HG02571 (cell line): ENCODE measurements at regions not wholly inside any gene's neighbourhood (a gene's known extent, or its start where the extent isn't known, plus 50 kb on each side); places are given as distances from the start of the nearest gene placed in this dataset.
"Not testable (repeated sequence)": the region's sequence is repeated elsewhere in the genome, so short reads cannot be mapped to it uniquely, and the experiment has no call there.

Source experiments
- ATAC-seq: cut with Tn5 transposase; IDR thresholded peaks from one replicate; pipeline ENCODE4 v1.9.1; 2021; ENCODE audit warnings: mild to moderate bottlenecking, moderate library complexity; ENCODE audit not compliant: unreplicated experiment

- no peak for ATAC-seq
These were observed 87.7 kb upstream of the SLC45A1 start for GRCh38 chr1:8230292-8230621.

DNA sequence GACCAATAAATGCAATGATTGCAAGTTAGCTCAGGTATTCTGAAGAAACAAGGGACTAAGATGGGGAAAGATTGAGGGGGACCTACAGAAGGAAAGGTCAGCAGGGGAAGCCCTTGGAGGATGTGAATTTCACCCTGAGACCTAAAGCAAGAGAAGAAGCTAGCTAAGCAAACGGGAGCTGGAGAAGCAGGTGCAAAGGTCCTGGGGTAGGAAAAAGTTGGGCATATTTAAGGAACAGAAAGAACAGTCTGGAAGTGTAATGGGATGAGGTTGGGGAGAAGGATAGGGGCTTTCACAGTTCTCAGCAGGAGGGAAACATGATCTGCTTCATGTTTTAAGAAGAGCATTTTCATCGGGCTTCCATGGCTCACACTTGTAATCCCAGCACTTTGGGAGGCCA is 89.7 kb upstream of the SLC45A1 start:
- no peak for ATAC-seq

DNA sequence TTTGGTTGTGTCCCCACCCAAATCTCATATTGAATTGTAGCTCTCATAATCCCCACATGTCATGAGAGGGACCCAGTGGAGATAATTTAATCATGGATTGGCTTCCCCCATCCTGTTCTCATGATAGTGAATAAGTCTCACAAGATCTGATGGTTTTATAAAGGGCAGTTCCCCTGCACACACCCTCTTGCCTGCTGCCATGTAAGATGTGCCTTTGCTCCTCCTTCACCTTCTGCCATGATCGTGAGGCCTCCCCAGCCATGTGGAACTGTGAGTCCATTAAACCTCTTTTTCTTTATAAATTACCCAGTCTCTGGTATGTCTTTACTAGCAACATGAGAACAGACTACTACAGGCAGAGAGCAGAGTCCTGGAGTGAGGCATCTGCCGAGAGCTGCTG is 90.2 kb upstream of the SLC45A1 start:
- not testable (repeated sequence) for ATAC-seq

- ATAC-seq = no peak
These were observed 91.2 kb upstream of the SLC45A1 start for GRCh38 chr1:8226747-8227146.

DNA sequence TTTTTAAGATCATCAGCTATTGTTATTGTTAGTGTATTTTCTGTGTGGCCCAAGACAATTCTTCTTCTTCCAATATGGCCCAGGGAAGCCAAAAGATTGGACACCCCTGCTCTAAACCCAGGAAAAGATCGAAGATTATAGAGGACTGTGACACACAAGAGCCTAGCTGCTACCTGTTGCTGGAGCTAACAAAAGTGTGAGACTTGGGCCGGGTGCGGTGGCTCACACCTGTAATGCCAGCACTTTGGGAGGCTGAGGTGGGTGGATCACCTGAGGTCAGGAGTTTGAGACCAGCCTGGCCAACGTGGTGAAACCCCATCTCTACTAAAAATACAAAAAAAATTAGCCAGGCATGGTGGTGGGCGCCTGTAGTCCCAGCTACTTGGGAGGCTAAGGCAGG is 91.9 kb upstream of the SLC45A1 start:
- ATAC-seq = not testable (repeated sequence)

- no peak for ATAC-seq
These were observed 94.4 kb upstream of the SLC45A1 start for GRCh38 chr1:8223526-8223925.

GRCh38 chr1:8222789-8223188 is 95.1 kb upstream of the SLC45A1 start:
- ATAC-seq = no peak

GRCh38 chr1:8219530-8219929 is 98.4 kb upstream of the SLC45A1 start:
- ATAC-seq = no peak

DNA sequence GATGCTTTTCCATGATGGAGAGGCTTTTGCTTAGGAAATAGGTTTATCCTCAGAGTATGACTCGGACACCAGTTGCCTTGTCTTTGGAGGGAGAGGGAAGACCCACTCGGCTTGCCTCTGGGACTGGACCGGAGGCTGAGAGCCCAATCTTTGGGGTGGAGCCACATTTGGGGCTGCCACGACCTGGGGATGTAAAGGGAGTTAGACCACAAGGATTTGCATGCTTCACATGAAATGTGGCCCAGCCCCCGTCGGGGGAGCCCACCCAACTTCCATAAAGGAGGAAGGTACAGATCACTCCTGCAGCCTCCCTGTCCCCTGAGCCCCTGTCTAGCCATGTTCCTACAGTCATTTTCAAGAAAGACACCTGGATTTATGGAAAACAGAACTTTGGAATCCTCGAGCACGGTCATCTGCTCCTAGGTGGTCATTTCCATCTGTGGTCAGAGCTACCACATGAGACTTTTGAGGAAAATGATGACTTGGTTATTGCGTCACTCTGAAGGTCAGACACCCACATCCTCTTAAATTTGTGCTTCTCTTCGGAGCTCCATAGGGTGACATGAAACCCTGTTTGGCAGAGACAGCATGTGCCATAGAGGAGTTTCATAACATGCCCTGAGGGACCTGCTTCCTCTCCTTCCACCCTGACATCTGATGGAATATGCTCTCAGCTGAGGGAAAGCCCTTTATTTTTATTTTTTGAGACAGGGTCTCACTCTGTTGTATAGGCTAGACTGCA is 99.4 kb upstream of the SLC45A1 start:
- no peak for ATAC-seq

DNA sequence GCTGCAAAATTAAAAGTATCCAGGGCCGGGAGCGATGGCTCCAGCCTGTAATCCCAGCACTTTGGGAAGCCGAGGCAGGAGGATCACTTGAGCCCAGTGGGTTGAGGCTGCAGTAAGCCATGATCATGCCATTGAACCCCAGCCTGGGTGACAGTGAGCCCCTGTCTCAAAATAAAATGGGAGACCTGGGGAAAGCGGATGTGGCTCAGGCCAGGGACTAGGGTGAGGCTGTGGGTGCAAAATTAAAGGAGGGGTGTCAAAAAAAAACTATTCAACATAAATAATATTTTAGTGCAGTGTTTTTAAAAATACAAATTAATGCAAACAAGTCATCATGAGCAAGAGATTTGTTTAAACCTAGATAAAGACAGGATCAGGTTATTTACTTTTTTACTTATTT is 100.1 kb upstream of the SLC45A1 start:
- no peak for ATAC-seq

- no peak for ATAC-seq
These were observed 100.8 kb upstream of the SLC45A1 start for GRCh38 chr1:8217011-8217711.

DNA sequence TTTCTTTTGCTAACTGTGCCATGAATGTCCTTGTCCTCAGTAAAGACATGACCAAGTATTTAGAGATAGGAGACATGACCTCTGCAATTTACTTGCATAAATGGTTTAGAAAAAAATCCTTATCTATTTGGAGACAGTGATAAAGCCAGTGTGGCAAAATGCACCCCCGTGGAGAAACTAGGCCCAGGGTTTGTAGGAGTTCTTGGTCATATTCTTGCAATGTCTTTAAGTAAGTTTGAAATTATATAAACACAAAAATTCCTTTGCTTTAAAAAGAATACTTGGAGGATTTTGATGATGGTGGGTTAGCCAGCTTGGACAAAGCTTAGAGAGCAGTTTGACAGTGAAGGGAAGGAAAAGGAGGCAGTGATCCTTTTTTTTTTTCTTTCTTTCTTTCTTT is 101.9 kb upstream of the SLC45A1 start:
- ATAC-seq = no peak

GRCh38 chr1:8214501-8215173 is 103.3 kb upstream of the SLC45A1 start:
- no peak for ATAC-seq

- ATAC-seq = no peak
These were observed 104.2 kb upstream of the SLC45A1 start for GRCh38 chr1:8213676-8214075.

- no peak for ATAC-seq
These were observed 104.8 kb upstream of the SLC45A1 start for GRCh38 chr1:8213136-8213535.

DNA sequence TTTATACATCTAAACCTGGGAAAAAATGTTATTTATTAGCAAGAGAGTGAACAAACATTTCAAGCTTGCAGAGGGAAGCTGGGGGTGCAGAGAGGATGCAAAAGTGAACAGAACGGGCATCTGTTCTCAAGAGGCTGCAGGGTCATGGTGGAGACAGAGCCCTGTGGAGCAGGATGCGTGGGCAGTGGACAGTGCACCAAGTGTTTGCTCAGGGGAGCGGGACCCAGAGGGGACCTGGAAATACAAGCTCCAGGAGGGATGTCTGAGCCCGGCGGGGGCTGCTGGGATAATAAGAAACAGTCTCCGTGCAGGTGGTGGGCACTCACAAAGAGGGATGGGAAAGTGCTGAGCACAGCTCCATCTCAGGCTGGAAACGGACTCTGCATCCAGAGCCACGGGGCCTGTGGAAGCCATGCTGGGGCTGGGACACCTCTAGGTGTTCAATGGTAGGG is 105.3 kb upstream of the SLC45A1 start:
- no peak for ATAC-seq

DNA sequence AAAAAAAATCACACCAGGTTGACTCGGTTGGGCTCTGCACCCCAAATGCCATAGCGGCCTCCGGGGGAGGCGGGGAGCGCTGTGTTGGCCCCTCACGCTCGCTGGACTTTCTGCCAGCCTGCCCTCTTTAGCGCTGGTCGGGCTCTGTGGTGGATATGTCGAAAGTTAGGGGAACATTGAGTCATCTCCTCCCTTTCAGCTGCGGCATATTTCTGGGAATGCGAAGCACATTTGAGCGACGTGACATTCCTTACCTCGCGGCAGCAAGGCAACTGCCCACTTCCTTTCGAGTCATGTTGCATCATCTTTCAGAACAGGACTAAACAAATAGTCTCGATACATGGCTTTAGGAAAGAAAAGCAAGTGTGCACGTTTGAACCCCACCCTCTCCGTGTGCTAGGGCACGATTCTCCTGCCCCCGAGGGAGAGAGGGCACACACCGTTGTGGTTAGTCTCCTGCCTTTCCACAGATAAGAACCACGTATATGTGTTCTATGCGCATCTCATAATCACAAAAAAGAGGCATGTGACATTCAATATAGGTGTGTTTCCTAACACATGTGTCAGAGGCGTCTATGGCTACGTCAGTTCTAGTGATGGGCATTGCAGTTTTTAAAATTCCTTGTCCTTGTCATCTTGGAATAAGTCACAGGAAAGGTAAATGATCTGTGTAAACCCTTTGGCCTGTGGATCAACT is 105.9 kb upstream of the SLC45A1 start:
- ATAC-seq = no peak

GRCh38 chr1:8211251-8211882 is 106.5 kb upstream of the SLC45A1 start:
- ATAC-seq = no peak

DNA sequence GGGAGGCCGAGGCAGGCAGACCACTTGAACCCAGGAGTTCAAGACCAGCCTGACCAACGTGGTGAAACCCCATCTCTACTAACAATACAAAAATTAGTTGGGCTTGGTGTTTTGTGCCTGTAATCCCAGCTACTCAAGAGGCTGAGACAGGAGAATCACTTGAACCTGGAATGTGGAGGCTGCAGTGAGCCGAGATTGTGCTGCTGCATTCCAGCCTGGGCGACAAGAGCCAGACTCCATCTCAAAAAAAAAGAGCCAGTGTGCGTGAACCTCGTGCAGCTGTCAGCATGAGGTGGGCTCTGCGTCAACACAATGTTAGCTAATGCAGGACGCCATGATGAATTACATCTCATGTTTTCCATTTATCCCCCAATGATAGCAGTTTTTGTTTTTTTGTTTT is 110.7 kb upstream of the SLC45A1 start:
- ATAC-seq = no peak

GRCh38 chr1:8206391-8206790 is 111.5 kb upstream of the SLC45A1 start:
- ATAC-seq = no peak

- no peak for ATAC-seq
These were observed 112.1 kb upstream of the SLC45A1 start for GRCh38 chr1:8205771-8206170.
